GM10266 (cell line): ENCODE measurements at regions not wholly inside any gene's neighbourhood (a gene's known extent, or its start where the extent isn't known, plus 50 kb on each side); places are given as distances from the start of the nearest gene placed in this dataset.
"Not testable (repeated sequence)": the region's sequence is repeated elsewhere in the genome, so short reads cannot be mapped to it uniquely, and the experiment has no call there.

Experiments used
- DNase-seq: peaks from one replicate; pipeline ENCODE4 v3.0.0; 2012; ENCODE audit errors: extremely low spot score
- TF ChIP-seq, protein P1 (sequence below): IDR thresholded peaks from 2 replicates; pipeline ENCODE4 v1.5.1; 2012; ENCODE audit warnings: mild to moderate bottlenecking, low read depth; ENCODE audit not compliant: control insufficient read depth, insufficient read depth; ENCODE audit errors: missing control alignments

DNA sequence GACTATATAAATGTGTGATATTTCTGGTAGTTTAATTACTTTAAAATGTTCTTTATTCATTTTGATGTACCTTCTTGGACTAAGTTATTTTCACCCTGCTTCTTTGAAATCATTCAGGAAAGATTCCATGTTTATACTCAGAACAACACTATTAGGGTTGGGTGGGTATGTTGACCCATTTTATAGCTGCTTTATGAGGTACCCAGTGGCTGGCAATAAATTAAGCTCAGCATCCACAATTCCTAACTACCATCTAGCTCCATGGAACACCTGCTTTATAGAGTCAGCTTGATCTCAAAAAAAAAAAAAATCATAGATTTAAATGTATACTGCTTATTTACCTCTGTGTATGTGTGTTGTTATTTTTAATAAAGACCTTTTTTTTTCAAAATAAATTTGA lies 78.9 kb upstream of the ZNF91 start:
- DNase-seq, result no peak
- TF ChIP-seq, protein P1, sequence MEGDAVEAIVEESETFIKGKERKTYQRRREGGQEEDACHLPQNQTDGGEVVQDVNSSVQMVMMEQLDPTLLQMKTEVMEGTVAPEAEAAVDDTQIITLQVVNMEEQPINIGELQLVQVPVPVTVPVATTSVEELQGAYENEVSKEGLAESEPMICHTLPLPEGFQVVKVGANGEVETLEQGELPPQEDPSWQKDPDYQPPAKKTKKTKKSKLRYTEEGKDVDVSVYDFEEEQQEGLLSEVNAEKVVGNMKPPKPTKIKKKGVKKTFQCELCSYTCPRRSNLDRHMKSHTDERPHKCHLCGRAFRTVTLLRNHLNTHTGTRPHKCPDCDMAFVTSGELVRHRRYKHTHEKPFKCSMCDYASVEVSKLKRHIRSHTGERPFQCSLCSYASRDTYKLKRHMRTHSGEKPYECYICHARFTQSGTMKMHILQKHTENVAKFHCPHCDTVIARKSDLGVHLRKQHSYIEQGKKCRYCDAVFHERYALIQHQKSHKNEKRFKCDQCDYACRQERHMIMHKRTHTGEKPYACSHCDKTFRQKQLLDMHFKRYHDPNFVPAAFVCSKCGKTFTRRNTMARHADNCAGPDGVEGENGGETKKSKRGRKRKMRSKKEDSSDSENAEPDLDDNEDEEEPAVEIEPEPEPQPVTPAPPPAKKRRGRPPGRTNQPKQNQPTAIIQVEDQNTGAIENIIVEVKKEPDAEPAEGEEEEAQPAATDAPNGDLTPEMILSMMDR, result no peak

- TF ChIP-seq, protein P1, result no peak
- no peak for DNase-seq
Observed at GRCh38 chr19:23470873-23471545, 75.7 kb upstream of the ZNF91 start.

DNA sequence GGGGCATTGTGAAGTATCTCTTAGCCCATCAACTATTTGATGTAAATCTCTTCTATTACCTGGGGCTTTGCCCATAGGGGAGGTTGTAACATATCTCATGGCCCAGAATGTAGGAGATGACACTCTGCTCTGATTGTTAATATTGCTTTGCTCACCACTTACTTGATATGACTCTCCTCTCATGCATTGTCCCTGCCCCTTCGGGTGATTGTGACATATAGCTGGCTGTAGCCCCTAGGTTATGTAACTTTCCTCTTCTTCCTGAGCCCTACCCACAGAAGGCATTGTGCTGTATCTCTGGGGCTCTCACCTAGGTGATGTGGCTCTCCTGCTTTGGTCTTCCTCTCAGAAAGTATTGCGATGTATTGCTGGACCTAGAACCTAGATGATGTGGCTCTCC lies 69.1 kb upstream of the ZNF91 start:
- DNase-seq, result not testable (repeated sequence)

DNA sequence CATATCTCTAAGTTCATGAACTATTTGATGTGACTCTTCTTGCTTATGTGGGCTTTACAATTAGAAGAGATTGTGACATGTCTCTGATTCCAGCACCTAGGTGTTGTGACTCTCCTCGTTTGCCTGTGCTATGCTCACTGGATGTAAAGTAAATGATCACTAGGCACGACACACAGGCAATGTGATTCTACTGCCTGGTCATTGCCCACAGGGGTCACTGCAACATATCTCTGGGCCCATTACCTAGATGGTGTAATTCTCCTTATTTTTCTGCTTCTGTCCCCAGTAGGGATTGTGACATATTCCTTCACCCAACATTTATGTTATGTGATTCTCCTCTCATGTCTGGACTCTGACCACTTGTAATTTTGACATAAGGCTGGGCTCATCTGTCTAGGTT lies 65.8 kb upstream of the ZNF91 start:
- TF ChIP-seq, protein P1, result no peak
- no peak for DNase-seq

- TF ChIP-seq, protein P1, result no peak
- no peak for DNase-seq
Observed at GRCh38 chr19:23460656-23461055, 65.4 kb upstream of the ZNF91 start.
